GM18517 (cell line): ENCODE measurements at regions not wholly inside any gene's neighbourhood (a gene's known extent, or its start where the extent isn't known, plus 50 kb on each side); places are given as distances from the start of the nearest gene placed in this dataset.

Experiments used
- ATAC-seq: cut with Tn5 transposase; IDR thresholded peaks from one replicate; pipeline ENCODE4 v1.9.1; 2021; ENCODE audit warnings: mild to moderate bottlenecking, moderate library complexity; ENCODE audit not compliant: unreplicated experiment

- no peak for ATAC-seq
Observed at GRCh38 chr14:32019276-32019675, 57.8 kb upstream of the ARHGAP5 start.

DNA sequence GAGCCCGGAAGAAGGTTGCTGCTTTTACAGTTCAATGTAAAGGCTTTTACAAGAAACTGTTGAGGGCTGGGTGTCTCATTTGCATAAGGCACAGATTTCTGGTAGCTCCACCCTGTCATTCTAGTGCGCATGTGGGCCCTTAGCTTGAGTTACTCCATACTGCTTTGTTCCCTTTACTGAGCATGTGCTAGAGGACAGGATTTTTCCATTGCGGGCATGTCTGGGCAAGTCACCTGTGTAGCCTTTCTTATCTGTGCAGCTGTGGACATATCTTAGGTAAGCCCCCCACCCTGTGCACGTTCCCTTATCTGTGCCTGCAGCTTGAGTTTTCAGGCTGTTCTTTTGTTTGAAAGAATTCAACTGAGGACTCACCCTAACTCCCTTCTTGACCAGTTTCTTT lies 56.2 kb upstream of the ARHGAP5 start:
- no peak for ATAC-seq

DNA sequence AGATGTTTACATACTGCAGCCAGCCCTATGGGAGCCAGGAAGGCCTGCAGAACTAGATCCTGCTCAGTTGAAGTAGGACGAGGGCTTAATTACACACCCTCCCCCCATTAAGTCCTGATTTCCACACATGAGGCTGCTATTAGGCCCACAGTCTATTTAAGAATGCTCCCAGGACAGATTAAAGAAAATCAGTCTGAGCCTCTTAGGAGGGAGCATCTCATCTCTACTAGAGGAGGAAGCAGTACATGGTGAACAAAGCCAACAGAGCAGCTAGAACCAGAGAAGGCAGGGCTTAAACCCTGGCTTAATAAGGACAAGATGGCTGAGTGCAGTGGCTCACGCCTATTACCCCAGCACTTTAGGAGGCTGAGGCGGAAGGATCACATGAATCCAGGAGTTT lies 55.8 kb upstream of the ARHGAP5 start:
- ATAC-seq: no peak

GRCh38 chr14:32022525-32022924 lies 54.6 kb upstream of the ARHGAP5 start:
- ATAC-seq: no peak

DNA sequence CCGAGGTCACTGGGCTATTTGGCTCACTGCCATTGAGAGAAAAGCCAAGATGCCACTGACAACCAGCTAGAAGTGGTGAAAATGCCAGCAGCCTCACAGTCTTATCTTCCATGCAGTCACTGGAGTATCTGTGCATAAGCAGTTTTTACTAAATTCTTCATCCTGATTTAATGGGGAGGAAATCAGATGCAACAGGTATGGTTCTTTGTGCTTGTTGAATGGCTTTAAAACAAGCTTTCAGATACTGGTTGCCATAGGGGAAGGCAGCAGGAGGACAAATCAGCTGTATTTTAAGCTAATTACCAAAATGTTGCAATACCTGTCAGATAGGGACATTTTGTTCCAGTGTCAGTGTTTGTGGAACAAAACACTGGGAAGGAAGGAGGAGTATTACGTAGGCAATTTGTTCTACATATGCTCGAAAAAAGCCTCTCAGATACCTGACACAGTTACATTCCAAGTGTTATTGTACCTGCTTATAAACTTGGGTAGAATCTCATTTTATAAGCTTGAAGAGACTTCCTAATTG lies 54.1 kb upstream of the ARHGAP5 start:
- ATAC-seq: no peak

- no peak for ATAC-seq
Observed at GRCh38 chr14:32023540-32023939, 53.6 kb upstream of the ARHGAP5 start.

DNA sequence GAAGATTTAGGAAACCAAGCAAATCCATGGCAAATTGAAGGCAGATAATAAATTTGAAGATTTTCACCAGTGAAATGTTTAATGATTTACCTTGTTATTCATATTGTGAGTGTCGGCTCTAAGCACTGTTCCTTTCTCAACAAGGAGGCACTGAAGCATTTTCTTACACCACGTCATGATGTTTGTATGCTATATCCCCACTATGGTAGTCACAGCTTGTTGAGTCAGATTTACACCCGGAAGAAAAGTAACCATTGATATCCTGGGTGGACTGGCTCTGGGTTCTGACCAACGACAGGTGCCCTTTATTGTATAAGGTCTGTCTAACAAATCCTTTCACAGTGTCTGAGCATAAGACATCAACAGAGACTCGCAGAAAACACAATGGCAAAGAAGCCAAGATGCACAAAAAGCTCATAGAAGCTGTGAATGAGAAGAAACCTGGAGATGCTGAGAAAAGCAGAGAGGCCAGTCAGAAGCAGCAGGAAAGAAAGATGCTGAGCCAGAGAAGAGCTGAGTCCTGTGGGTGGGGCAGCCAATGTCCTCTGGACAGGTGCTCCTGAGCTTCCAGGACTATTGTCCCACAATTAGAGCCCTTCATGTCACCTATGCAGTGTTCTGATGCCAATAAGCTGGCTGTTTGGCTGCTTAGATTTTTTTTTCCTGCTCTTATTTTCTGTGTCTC lies 49.7 kb upstream of the ARHGAP5 start:
- ATAC-seq: no peak
